K562 (cell line): ENCODE measurements at regions not wholly inside any gene's neighbourhood (a gene's known extent, or its start where the extent isn't known, plus 50 kb on each side); places are given as distances from the start of the nearest gene placed in this dataset.

Experiments used
- CXXC5 ChIP-seq: fragments of 250-450 bp; sonication (Bioruptor Pico); IDR thresholded peaks from 2 replicates; pipeline ENCODE4 v1.8.0; 2022; ENCODE audit warnings: inconsistent platforms, mild to moderate bottlenecking, moderate library complexity
- DPF2 ChIP-seq: fragments of 450-650 bp; IDR thresholded peaks from 2 replicates; pipeline ENCODE4 v1.6.1; 2016
- EWSR1 ChIP-seq: fragments of 450-650 bp; IDR thresholded peaks from 2 replicates; pipeline ENCODE4 v1.6.1; 2018; ENCODE audit warnings: borderline replicate concordance, mild to moderate bottlenecking, low read depth, moderate library complexity; ENCODE audit not compliant: partially characterized antibody
- HNRNPK ChIP-seq: fragments of 200-400 bp; formaldehyde crosslinking; IDR thresholded peaks from one replicate; pipeline ENCODE4 v1.6.1; 2018; ENCODE audit warnings: mild to moderate bottlenecking, low read depth, low read length; ENCODE audit not compliant: poor library complexity, severe bottlenecking
- IFI16 ChIP-seq: fragments of 250-450 bp; sonication (Bioruptor Pico); IDR thresholded peaks from 2 replicates; pipeline ENCODE4 v2.1.2; 2022; ENCODE audit warnings: mild to moderate bottlenecking, inconsistent platforms
- MCM5 ChIP-seq: fragments of 450-650 bp; IDR thresholded peaks from 2 replicates; pipeline ENCODE4 v1.6.1; 2016; ENCODE audit warnings: low read depth
- STAT5B ChIP-seq: fragments of 250-450 bp; sonication (Bioruptor Pico); IDR thresholded peaks from 2 replicates; pipeline ENCODE4 v1.8.0; 2021; ENCODE audit warnings: mild to moderate bottlenecking, inconsistent platforms
- TCF15 ChIP-seq: fragments of 250-450 bp; sonication (Bioruptor Pico); IDR thresholded peaks from 2 replicates; pipeline ENCODE4 v1.8.0; 2022; ENCODE audit warnings: moderate library complexity, mild to moderate bottlenecking, inconsistent platforms
- TSHZ1 ChIP-seq: fragments of 250-450 bp; sonication (Bioruptor Pico); IDR thresholded peaks from 2 replicates; pipeline ENCODE4 v1.4.0; 2020; ENCODE audit warnings: mild to moderate bottlenecking, moderate library complexity
- ZBTB40 ChIP-seq, 2 experiments: fragments of 450-650 bp in 1 of 2; sonication (generic) in 1 of 2; formaldehyde crosslinking in 1 of 2; IDR thresholded peaks; 2 replicates each; pipeline versions ENCODE4 v1.7.1 to v1.9.0; 2016 to 2022; ENCODE audit warnings: inconsistent platforms in 1 of 2, mild to moderate bottlenecking in 1 of 2, missing genetic modification reagents in 1 of 2
- ZNF445 ChIP-seq: fragments of 250-450 bp; sonication (Bioruptor Pico); IDR thresholded peaks from 2 replicates; pipeline ENCODE4 v1.4.0; 2020; ENCODE audit warnings: low read depth, mild to moderate bottlenecking, moderate library complexity
- ZNF766 ChIP-seq: fragments of 200-800 bp; sonication (Bioruptor generic); conservative IDR thresholded peaks from 2 replicates; pipeline ENCODE4 v1.6.1; 2016; ENCODE audit warnings: missing genetic modification characterization, missing compliant biosample characterization

GRCh38 chr6:100230115-100230952 is 234.4 kb downstream of the SIM1 start (continued):
- no peak for TF ChIP-seq ZBTB40 (IDR thresholded peaks at IDR 0.05)
- TF ChIP-seq ZBTB40 (CRISPR knock-in tag; IDR thresholded peaks at IDR 0.05), result no peak
- TF ChIP-seq IFI16 (CRISPR knock-in tag), result no peak
- no peak for TF ChIP-seq MCM5
- no peak for TF ChIP-seq TSHZ1 (CRISPR knock-in tag)
- TF ChIP-seq HNRNPK, result no peak
- no peak for TF ChIP-seq TCF15 (CRISPR knock-in tag)
- no peak for TF ChIP-seq STAT5B (CRISPR knock-in tag)
- TF ChIP-seq ZNF445, result no peak
- TF ChIP-seq EWSR1, result no peak
- 0 out of 2 replicates have a peak, but pooled peaks have one; percentile 21 for TF ChIP-seq ZNF766
- peak; percentile 45; the same call in 1 of the 2 replicates for TF ChIP-seq CXXC5 (CRISPR knock-in tag)
- peak; percentile 41; the same call in 1 of the 2 replicates for TF ChIP-seq DPF2
